ENCODE measurements at regions not wholly inside any gene's neighbourhood (a gene's known extent, or its start where the extent isn't known, plus 50 kb on each side); places are given as distances from the start of the nearest gene placed in this dataset.
A peak's percentile ranks its signal among the peaks of the same experiment; 100 is the strongest.
"Not testable (repeated sequence)": the region's sequence is repeated elsewhere in the genome, so short reads cannot be mapped to it uniquely, and the experiment has no call there.

GRCh38 chr6:897528-898207 lies 204.7 kb upstream of the EXOC2 start:
- FAIRE-seq, result no peak
- no peak for DNase-seq
- H3K4me1 ChIP-seq (ENCODE audit: control insufficient read depth in 3 of 3, insufficient read depth in 2 of 3, low read depth in 1 of 3, low read length in 2 of 3), result peaks cover 0 to 3% (median 0%) of the 10 kb centered on the region in 3 donors
- H3K36me3 ChIP-seq (ENCODE audit: control insufficient read depth in 3 of 3, insufficient read depth in 2 of 3, low read depth in 1 of 3, low read length in 3 of 3), result no peaks in the 10 kb centered on the region
- H3K9me3 ChIP-seq (ENCODE audit: control insufficient read depth in 2 of 2, insufficient read depth in 1 of 2, low read depth in 1 of 2, low read length in 1 of 2), result no peaks in the 10 kb centered on the region
- H3K27ac ChIP-seq (ENCODE audit: low read depth in 1 of 3, low read length in 2 of 3), result no peak overlapping the region
- peaks cover 0 to 6% (median 0%) of the 10 kb centered on the region in 3 donors for H3K27me3 ChIP-seq (ENCODE audit: control insufficient read depth in 3 of 3, insufficient read depth in 3 of 3, low read length in 3 of 3)
- H3K4me3 ChIP-seq (ENCODE audit: low read depth in 1 of 3, low read length in 3 of 3), result no peak overlapping the region
- WGBS, 3 donors, result 75 to 90% (median 77%) methylated on average over 12 of the region's 12 CpGs

- Histone ChIP-seq H3K27ac (ENCODE audit: low read depth in 1 of 3, low read length in 2 of 3) (no peak overlapping the region), H3K4me1 (ENCODE audit: control insufficient read depth in 3 of 3, insufficient read depth in 2 of 3, low read depth in 1 of 3, low read length in 2 of 3) (no peaks in the 10 kb centered on the region), H3K4me3 (ENCODE audit: low read depth in 1 of 3, low read length in 3 of 3) (no peak overlapping the region), H3K9me3 (ENCODE audit: control insufficient read depth in 2 of 2, insufficient read depth in 1 of 2, low read depth in 1 of 2, low read length in 1 of 2) (no peaks in the 10 kb centered on the region), H3K36me3 (ENCODE audit: control insufficient read depth in 3 of 3, insufficient read depth in 2 of 3, low read depth in 1 of 3, low read length in 3 of 3) (no peaks in the 10 kb centered on the region), H3K27me3 (ENCODE audit: control insufficient read depth in 3 of 3, insufficient read depth in 3 of 3, low read length in 3 of 3) (peaks cover 0 to 7% (median 4%) of the 10 kb centered on the region in 3 donors)
- WGBS, 3 donors, result 80 to 91% (median 82%) methylated on average over 6 of the region's 6 CpGs
- FAIRE-seq (no peak), DNase-seq (no peak)
Measured at GRCh38 chr6:894274-894673, 201.3 kb upstream of the EXOC2 start.

GRCh38 chr6:890995-891394 lies 198.1 kb upstream of the EXOC2 start:
- 62 to 80% (median 74%) methylated on average over 6 of the region's 6 CpGs for WGBS, 3 donors
- FAIRE-seq (no peak), DNase-seq (no peak)
- H3K9me3 ChIP-seq (ENCODE audit: control insufficient read depth in 2 of 2, insufficient read depth in 1 of 2, low read depth in 1 of 2, low read length in 1 of 2), result no peaks in the 10 kb centered on the region
- peaks cover 0 to 9% (median 4%) of the 10 kb centered on the region in 3 donors for H3K27me3 ChIP-seq (ENCODE audit: control insufficient read depth in 3 of 3, insufficient read depth in 3 of 3, low read length in 3 of 3)
- no peaks in the 10 kb centered on the region for H3K4me1 ChIP-seq (ENCODE audit: control insufficient read depth in 3 of 3, insufficient read depth in 2 of 3, low read depth in 1 of 3, low read length in 2 of 3)
- no peak overlapping the region for H3K4me3 ChIP-seq (ENCODE audit: low read depth in 1 of 3, low read length in 3 of 3)
- H3K36me3 ChIP-seq (ENCODE audit: control insufficient read depth in 3 of 3, insufficient read depth in 2 of 3, low read depth in 1 of 3, low read length in 3 of 3), result no peaks in the 10 kb centered on the region
- no peak overlapping the region for H3K27ac ChIP-seq (ENCODE audit: low read depth in 1 of 3, low read length in 2 of 3)

GRCh38 chr6:890201-890600 lies 197.3 kb upstream of the EXOC2 start:
- FAIRE-seq (no peak), DNase-seq (no peak)
- H3K4me1 ChIP-seq (ENCODE audit: control insufficient read depth in 3 of 3, insufficient read depth in 2 of 3, low read depth in 1 of 3, low read length in 2 of 3), result peaks cover 0 to 5% (median 0%) of the 10 kb centered on the region in 3 donors
- no peak overlapping the region for H3K27ac ChIP-seq (ENCODE audit: low read depth in 1 of 3, low read length in 2 of 3)
- H3K27me3 ChIP-seq (ENCODE audit: control insufficient read depth in 3 of 3, insufficient read depth in 3 of 3, low read length in 3 of 3), result peaks cover 0 to 9% (median 4%) of the 10 kb centered on the region in 3 donors
- 92 to 94% (median 94%) methylated on average over 3 of the region's 3 CpGs for WGBS, 3 donors
- H3K9me3 ChIP-seq (ENCODE audit: control insufficient read depth in 2 of 2, insufficient read depth in 1 of 2, low read depth in 1 of 2, low read length in 1 of 2), result no peaks in the 10 kb centered on the region
- H3K4me3 ChIP-seq (ENCODE audit: low read depth in 1 of 3, low read length in 3 of 3), result no peak overlapping the region
- no peaks in the 10 kb centered on the region for H3K36me3 ChIP-seq (ENCODE audit: control insufficient read depth in 3 of 3, insufficient read depth in 2 of 3, low read depth in 1 of 3, low read length in 3 of 3)

- 93 to 94% (median 94%) methylated on average over 35 of the region's 35 CpGs for WGBS, 3 donors
- DNase-seq, result no peak
- Histone ChIP-seq H3K27ac (ENCODE audit: low read depth in 1 of 3, low read length in 2 of 3) (no peak overlapping the region), H3K9me3 (ENCODE audit: control insufficient read depth in 2 of 2, insufficient read depth in 1 of 2, low read depth in 1 of 2, low read length in 1 of 2) (no peaks in the 10 kb centered on the region), H3K27me3 (ENCODE audit: control insufficient read depth in 3 of 3, insufficient read depth in 3 of 3, low read length in 3 of 3) (peaks cover 0 to 9% (median 4%) of the 10 kb centered on the region in 3 donors), H3K36me3 (ENCODE audit: control insufficient read depth in 3 of 3, insufficient read depth in 2 of 3, low read depth in 1 of 3, low read length in 3 of 3) (no peaks in the 10 kb centered on the region), H3K4me3 (ENCODE audit: low read depth in 1 of 3, low read length in 3 of 3) (no peak overlapping the region), H3K4me1 (ENCODE audit: control insufficient read depth in 3 of 3, insufficient read depth in 2 of 3, low read depth in 1 of 3, low read length in 2 of 3) (peaks cover 0 to 23% (median 2%) of the 10 kb centered on the region in 3 donors)
- no peak for FAIRE-seq
Measured at GRCh38 chr6:887583-888235, 194.8 kb upstream of the EXOC2 start.

GRCh38 chr6:886116-886515 lies 193.2 kb upstream of the EXOC2 start:
- peaks cover 0 to 23% (median 2%) of the 10 kb centered on the region in 3 donors for H3K4me1 ChIP-seq (ENCODE audit: control insufficient read depth in 3 of 3, insufficient read depth in 2 of 3, low read depth in 1 of 3, low read length in 2 of 3)
- not testable (repeated sequence) for H3K36me3 ChIP-seq (ENCODE audit: control insufficient read depth in 3 of 3, insufficient read depth in 2 of 3, low read depth in 1 of 3, low read length in 3 of 3); H3K27me3 ChIP-seq (ENCODE audit: control insufficient read depth in 3 of 3, insufficient read depth in 3 of 3, low read length in 3 of 3); H3K4me3 ChIP-seq (ENCODE audit: low read depth in 1 of 3, low read length in 3 of 3); H3K27ac ChIP-seq (ENCODE audit: low read depth in 1 of 3, low read length in 2 of 3); DNase-seq; FAIRE-seq; H3K9me3 ChIP-seq (ENCODE audit: control insufficient read depth in 2 of 2, insufficient read depth in 1 of 2, low read depth in 1 of 2, low read length in 1 of 2)
- WGBS, 3 donors, result 94 to 96% (median 95%) methylated on average over 9 of the region's 9 CpGs

GRCh38 chr6:885051-885590 lies 192.2 kb upstream of the EXOC2 start:
- H3K4me3 ChIP-seq (ENCODE audit: low read depth in 1 of 3, low read length in 3 of 3), result no peak overlapping the region
- DNase-seq (peak; percentile 69 to 94), FAIRE-seq (no peak)
- WGBS, 3 donors, result 13 to 43% (median 27%) methylated on average over 7 of the region's 7 CpGs
- H3K27me3 ChIP-seq (ENCODE audit: control insufficient read depth in 3 of 3, insufficient read depth in 3 of 3, low read length in 3 of 3), result peaks cover 0 to 15% (median 0%) of the 10 kb centered on the region in 3 donors
- H3K4me1 ChIP-seq (ENCODE audit: control insufficient read depth in 3 of 3, insufficient read depth in 2 of 3, low read depth in 1 of 3, low read length in 2 of 3), result peaks cover 0 to 23% (median 2%) of the 10 kb centered on the region in 3 donors
- no peaks in the 10 kb centered on the region for H3K36me3 ChIP-seq (ENCODE audit: control insufficient read depth in 3 of 3, insufficient read depth in 2 of 3, low read depth in 1 of 3, low read length in 3 of 3)
- H3K9me3 ChIP-seq (ENCODE audit: control insufficient read depth in 2 of 2, insufficient read depth in 1 of 2, low read depth in 1 of 2, low read length in 1 of 2), result no peaks in the 10 kb centered on the region
- H3K27ac ChIP-seq (ENCODE audit: low read depth in 1 of 3, low read length in 2 of 3), result peak overlapping the region in 2 of 3 donors; percentile 70 to 79

- Histone ChIP-seq H3K36me3 (ENCODE audit: control insufficient read depth in 3 of 3, insufficient read depth in 2 of 3, low read depth in 1 of 3, low read length in 3 of 3) (no peaks in the 10 kb centered on the region), H3K27ac (ENCODE audit: low read depth in 1 of 3, low read length in 2 of 3) (peak overlapping the region in 2 of 3 donors; percentile 70 to 79), H3K4me3 (ENCODE audit: low read depth in 1 of 3, low read length in 3 of 3) (no peak overlapping the region), H3K27me3 (ENCODE audit: control insufficient read depth in 3 of 3, insufficient read depth in 3 of 3, low read length in 3 of 3) (peaks cover 0 to 17% (median 0%) of the 10 kb centered on the region in 3 donors), H3K9me3 (ENCODE audit: control insufficient read depth in 2 of 2, insufficient read depth in 1 of 2, low read depth in 1 of 2, low read length in 1 of 2) (no peaks in the 10 kb centered on the region), H3K4me1 (ENCODE audit: control insufficient read depth in 3 of 3, insufficient read depth in 2 of 3, low read depth in 1 of 3, low read length in 2 of 3) (peaks cover 0 to 23% (median 2%) of the 10 kb centered on the region in 3 donors)
- peak; percentile 77 to 97 for DNase-seq
- FAIRE-seq, result peak; percentile 73
- WGBS, 3 donors, result 4 to 57% (median 20%) methylated on average over 2 of the region's 2 CpGs
Measured at GRCh38 chr6:884570-884969, 191.6 kb upstream of the EXOC2 start.

Data from small intestine (tissue), 7 donors.